Suprapubic skin (tissue), 3 donors: ENCODE measurements at regions not wholly inside any gene's neighbourhood (a gene's known extent, or its start where the extent isn't known, plus 50 kb on each side); places are given as distances from the start of the nearest gene placed in this dataset.

Experiments used
- CTCF ChIP-seq, 2 donors: fragments of 200-600 bp in 1 of 2; fragments of 450-650 bp in 1 of 2; sonication (generic) in 1 of 2; IDR thresholded peaks; one replicate each; pipeline ENCODE4 v1.5.1; 2016 to 2019; ENCODE audit warnings: antibody characterized with exemption in 2 of 2, mild to moderate bottlenecking in 1 of 2, moderate library complexity in 1 of 2
- POLR2A ChIP-seq, 2 donors: fragments of 450-650 bp; IDR thresholded peaks; one replicate each; pipeline ENCODE4 v1.6.1; 2017; ENCODE audit warnings: antibody characterized with exemption in 2 of 2, mild to moderate bottlenecking in 2 of 2, moderate library complexity in 2 of 2

- no peak for TF ChIP-seq POLR2A (IDR thresholded peaks at IDR 0.05)
- no peak for TF ChIP-seq CTCF (IDR thresholded peaks at IDR 0.05)
Observed at GRCh38 chr4:124777007-124777406, 64.5 kb upstream of the ANKRD50 start.
